ENCODE measurements at regions not wholly inside any gene's neighbourhood (a gene's known extent, or its start where the extent isn't known, plus 50 kb on each side); places are given as distances from the start of the nearest gene placed in this dataset.

- H3K27ac ChIP-seq: no peak overlapping the region
- no peak overlapping the region for H3K4me3 ChIP-seq
- H3K9me3 ChIP-seq (replicated peaks): no peaks in the 10 kb centered on the region
- H3K4me1 ChIP-seq: peaks cover 4% of the 10 kb centered on the region; the same call in 1 of the 2 replicates
- no peaks in the 10 kb centered on the region for H3K27me3 ChIP-seq
- DNase-seq: peak in 1 of 2 experiments; percentile 1
- H3K36me3 ChIP-seq: no peaks in the 10 kb centered on the region
Observed at GRCh38 chr14:98070536-98070935, 1201.5 kb downstream of the BCL11B start.

- Histone ChIP-seq H3K36me3 (no peaks in the 10 kb centered on the region), H3K27ac (no peak overlapping the region), H3K4me1 (peaks cover 4% of the 10 kb centered on the region; the same call in 1 of the 2 replicates), H3K9me3 (replicated peaks) (no peaks in the 10 kb centered on the region), H3K27me3 (no peaks in the 10 kb centered on the region), H3K4me3 (no peak overlapping the region)
- no peak for DNase-seq
Observed at GRCh38 chr14:98074111-98074510, 1197.9 kb downstream of the BCL11B start.

DNA sequence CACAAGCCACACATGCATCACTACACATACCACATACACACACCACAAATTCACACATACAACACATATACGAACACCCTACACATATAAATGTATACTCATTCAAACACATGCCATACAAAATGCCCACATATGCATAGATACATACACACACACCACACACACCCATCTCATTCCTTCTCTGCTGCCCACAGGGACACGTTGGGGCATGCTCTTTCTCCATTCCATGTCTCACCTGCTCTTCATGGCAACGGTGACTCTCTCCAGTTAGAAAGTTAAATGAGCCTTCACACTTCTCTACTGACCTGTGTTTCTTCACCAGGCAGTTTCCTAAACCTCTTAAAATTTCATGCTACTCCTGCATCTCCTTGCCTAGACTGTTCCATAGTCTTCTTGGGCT lies 1194.8 kb downstream of the BCL11B start:
- no peak for DNase-seq
- Histone ChIP-seq H3K27me3 (no peaks in the 10 kb centered on the region), H3K4me3 (no peak overlapping the region), H3K9me3 (replicated peaks) (no peaks in the 10 kb centered on the region), H3K4me1 (no peaks in the 10 kb centered on the region), H3K27ac (no peak overlapping the region), H3K36me3 (no peaks in the 10 kb centered on the region)

GRCh38 chr14:98082833-98083232 lies 1189.2 kb downstream of the BCL11B start:
- H3K27ac ChIP-seq: no peak overlapping the region
- no peak overlapping the region for H3K4me3 ChIP-seq
- no peaks in the 10 kb centered on the region for H3K27me3 ChIP-seq
- H3K4me1 ChIP-seq: no peaks in the 10 kb centered on the region
- DNase-seq: no peak
- no peaks in the 10 kb centered on the region for H3K36me3 ChIP-seq
- H3K9me3 ChIP-seq (replicated peaks): no peaks in the 10 kb centered on the region

GRCh38 chr14:98085751-98086150 lies 1186.2 kb downstream of the BCL11B start:
- H3K36me3 ChIP-seq: no peaks in the 10 kb centered on the region
- DNase-seq: no peak
- no peaks in the 10 kb centered on the region for H3K4me1 ChIP-seq
- H3K4me3 ChIP-seq: no peak overlapping the region
- H3K27ac ChIP-seq: no peak overlapping the region
- H3K9me3 ChIP-seq (replicated peaks): no peaks in the 10 kb centered on the region
- no peaks in the 10 kb centered on the region for H3K27me3 ChIP-seq

DNA sequence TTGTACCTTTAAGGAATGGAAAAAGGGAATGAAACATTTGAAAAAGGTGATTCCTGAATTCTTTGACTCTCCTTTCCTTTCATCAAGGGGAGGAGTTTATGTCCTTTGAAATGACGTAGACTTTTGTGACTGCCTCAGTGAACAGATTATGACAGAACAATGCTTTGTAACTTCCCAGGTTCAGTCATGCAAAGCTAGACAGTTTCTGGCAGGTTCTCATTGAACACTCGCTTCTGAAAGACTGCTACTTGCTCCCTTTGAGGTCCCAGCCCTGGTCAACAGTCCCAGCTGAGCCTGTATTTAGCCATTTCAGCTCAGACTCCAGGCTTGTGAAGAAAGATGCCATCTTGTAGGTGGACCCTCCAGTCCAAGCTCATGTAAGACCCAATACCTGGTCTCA lies 1178.9 kb downstream of the BCL11B start:
- Histone ChIP-seq H3K4me1 (no peaks in the 10 kb centered on the region), H3K27ac (no peak overlapping the region), H3K4me3 (no peak overlapping the region), H3K36me3 (no peaks in the 10 kb centered on the region), H3K27me3 (no peaks in the 10 kb centered on the region), H3K9me3 (replicated peaks) (no peaks in the 10 kb centered on the region)
- DNase-seq: no peak

DNA sequence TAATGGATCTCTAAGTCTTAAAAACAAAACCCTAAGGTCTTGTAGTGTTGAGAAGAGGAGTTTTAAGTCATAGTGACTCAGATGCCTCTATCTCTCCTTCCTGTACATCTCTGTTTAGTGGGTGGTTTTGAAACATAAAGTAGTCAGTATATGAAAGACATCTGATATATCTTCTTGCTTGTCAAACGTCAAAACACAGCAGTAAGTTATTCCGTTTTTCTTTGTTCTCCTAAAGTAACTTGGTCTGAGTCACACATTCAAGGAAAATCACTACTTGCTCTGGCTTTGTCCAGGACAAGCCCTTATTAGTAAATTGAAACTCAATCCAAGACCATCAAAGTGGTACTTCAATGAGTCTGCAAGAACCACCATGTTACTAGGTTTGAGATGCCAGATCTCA lies 1172.5 kb downstream of the BCL11B start:
- Histone ChIP-seq H3K9me3 (replicated peaks) (no peaks in the 10 kb centered on the region), H3K4me1 (no peaks in the 10 kb centered on the region), H3K27me3 (no peaks in the 10 kb centered on the region), H3K4me3 (no peak overlapping the region), H3K36me3 (no peaks in the 10 kb centered on the region), H3K27ac (no peak overlapping the region)
- DNase-seq: no peak

- no peak for DNase-seq
- H3K27ac ChIP-seq: no peak overlapping the region
- H3K4me3 ChIP-seq: no peak overlapping the region
- no peaks in the 10 kb centered on the region for H3K9me3 ChIP-seq (replicated peaks)
- no peaks in the 10 kb centered on the region for H3K4me1 ChIP-seq
- no peaks in the 10 kb centered on the region for H3K27me3 ChIP-seq
- no peaks in the 10 kb centered on the region for H3K36me3 ChIP-seq
Observed at GRCh38 chr14:98101323-98101722, 1170.7 kb downstream of the BCL11B start.

DNA sequence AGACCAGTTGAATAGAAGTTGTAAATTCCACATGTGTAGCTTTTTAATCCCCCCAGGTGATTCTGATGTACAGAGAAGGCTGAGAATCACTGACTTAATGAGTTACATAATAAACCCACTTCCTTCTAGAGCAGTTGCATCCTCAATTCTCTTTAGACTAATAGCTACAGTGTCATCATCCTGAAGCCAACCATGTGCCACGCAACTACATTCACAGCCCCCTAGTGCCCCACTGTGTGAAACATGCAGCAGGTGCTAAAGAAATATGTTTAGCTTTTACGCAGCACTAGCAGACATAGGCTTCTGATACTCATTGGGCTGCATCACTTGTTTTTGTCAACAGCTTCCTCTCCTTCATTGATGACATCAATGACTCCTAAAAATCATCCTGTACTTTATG lies 1168.3 kb downstream of the BCL11B start:
- Histone ChIP-seq H3K4me1 (no peaks in the 10 kb centered on the region), H3K27ac (no peak overlapping the region), H3K36me3 (no peaks in the 10 kb centered on the region), H3K4me3 (no peak overlapping the region), H3K27me3 (no peaks in the 10 kb centered on the region), H3K9me3 (replicated peaks) (no peaks in the 10 kb centered on the region)
- no peak for DNase-seq

GRCh38 chr14:98109326-98109725 lies 1162.7 kb downstream of the BCL11B start:
- Histone ChIP-seq H3K4me1 (no peaks in the 10 kb centered on the region), H3K36me3 (no peaks in the 10 kb centered on the region)
- no peak for DNase-seq

DNA sequence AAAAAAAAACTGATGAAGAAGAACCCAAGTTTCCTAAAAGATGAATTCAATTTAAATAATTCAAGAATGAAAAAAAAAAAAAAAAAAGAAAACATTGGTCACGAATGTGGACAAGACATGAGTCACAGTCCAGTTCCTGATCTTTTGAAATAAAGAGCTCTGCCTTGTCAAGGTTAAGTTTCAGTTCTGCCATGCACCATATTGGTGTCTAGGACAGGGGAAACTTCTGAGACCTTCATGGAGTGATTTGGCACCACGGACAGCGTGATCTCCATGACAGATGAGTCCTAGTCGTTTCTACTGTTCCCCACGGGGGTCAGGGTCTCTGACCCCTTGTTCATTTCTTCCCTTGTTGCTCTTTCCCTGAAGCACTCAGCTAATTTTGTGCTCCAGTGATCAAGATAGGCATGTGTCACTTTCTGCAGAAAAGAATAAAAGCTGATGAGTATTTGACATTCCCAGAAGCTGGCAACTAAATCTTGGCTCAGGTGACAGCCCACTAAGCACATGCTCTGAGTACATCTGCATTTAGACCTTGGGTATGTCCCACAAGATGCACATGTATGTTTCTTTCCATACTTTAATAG lies 1159.7 kb downstream of the BCL11B start:
- Histone ChIP-seq H3K4me3 (no peak overlapping the region), H3K4me1 (no peaks in the 10 kb centered on the region), H3K27me3 (no peaks in the 10 kb centered on the region), H3K9me3 (replicated peaks) (no peaks in the 10 kb centered on the region), H3K27ac (no peak overlapping the region), H3K36me3 (no peaks in the 10 kb centered on the region)
- no peak for DNase-seq

More at GRCh38 chr14:98109326-98109725, 1162.7 kb downstream of the BCL11B start:
- Histone ChIP-seq H3K27ac (no peak overlapping the region), H3K4me3 (no peak overlapping the region), H3K9me3 (replicated peaks) (no peaks in the 10 kb centered on the region), H3K27me3 (no peaks in the 10 kb centered on the region)

- no peak overlapping the region for H3K4me3 ChIP-seq
- no peaks in the 10 kb centered on the region for H3K4me1 ChIP-seq
- no peaks in the 10 kb centered on the region for H3K36me3 ChIP-seq
- H3K27ac ChIP-seq: no peak overlapping the region
- no peaks in the 10 kb centered on the region for H3K27me3 ChIP-seq
- DNase-seq: no peak
- H3K9me3 ChIP-seq (replicated peaks): no peaks in the 10 kb centered on the region
Observed at GRCh38 chr14:98114122-98114895, 1157.7 kb downstream of the BCL11B start.

- Histone ChIP-seq H3K27ac (no peak overlapping the region), H3K4me1 (no peaks in the 10 kb centered on the region), H3K4me3 (no peak overlapping the region), H3K27me3 (no peaks in the 10 kb centered on the region), H3K9me3 (replicated peaks) (no peaks in the 10 kb centered on the region), H3K36me3 (no peaks in the 10 kb centered on the region)
- no peak for DNase-seq
Observed at GRCh38 chr14:98114946-98115345, 1157.1 kb downstream of the BCL11B start.

GRCh38 chr14:98118749-98119148 lies 1153.2 kb downstream of the BCL11B start:
- no peaks in the 10 kb centered on the region for H3K36me3 ChIP-seq
- no peak overlapping the region for H3K4me3 ChIP-seq
- no peaks in the 10 kb centered on the region for H3K4me1 ChIP-seq
- H3K27ac ChIP-seq: no peak overlapping the region
- H3K27me3 ChIP-seq: no peaks in the 10 kb centered on the region
- no peak for DNase-seq
- H3K9me3 ChIP-seq (replicated peaks): no peaks in the 10 kb centered on the region

DNA sequence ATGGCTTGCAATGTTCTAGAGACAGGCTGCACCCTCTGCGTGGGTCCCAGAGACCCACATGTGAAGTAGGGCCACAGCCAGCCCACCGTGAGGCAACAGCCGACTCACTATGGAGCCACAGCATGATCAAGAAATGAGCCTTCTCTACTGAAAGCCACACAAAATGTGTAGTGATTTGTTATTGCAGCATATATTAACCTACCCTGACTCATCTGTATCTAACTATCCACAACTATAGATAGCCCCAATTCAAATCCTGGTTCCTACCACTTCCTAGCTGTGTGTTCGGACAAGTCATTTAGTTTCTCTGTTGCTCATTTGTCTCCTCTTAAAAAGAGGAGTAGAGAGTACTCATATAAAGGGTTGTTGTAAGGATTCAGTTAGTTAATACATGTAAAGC lies 1152.3 kb downstream of the BCL11B start:
- Histone ChIP-seq H3K4me3 (no peak overlapping the region), H3K27ac (no peak overlapping the region), H3K4me1 (no peaks in the 10 kb centered on the region), H3K27me3 (no peaks in the 10 kb centered on the region), H3K36me3 (no peaks in the 10 kb centered on the region), H3K9me3 (replicated peaks) (no peaks in the 10 kb centered on the region)
- no peak for DNase-seq
